ENCODE measurements at regions not wholly inside any gene's neighbourhood (a gene's known extent, or its start where the extent isn't known, plus 50 kb on each side); places are given as distances from the start of the nearest gene placed in this dataset.

- no peak for DNase-seq
These were observed 226.4 kb upstream of the HABP2 start for GRCh38 chr10:113326160-113327111.

- no peak for DNase-seq
These were observed 223.7 kb upstream of the HABP2 start for GRCh38 chr10:113329121-113329596.

DNA sequence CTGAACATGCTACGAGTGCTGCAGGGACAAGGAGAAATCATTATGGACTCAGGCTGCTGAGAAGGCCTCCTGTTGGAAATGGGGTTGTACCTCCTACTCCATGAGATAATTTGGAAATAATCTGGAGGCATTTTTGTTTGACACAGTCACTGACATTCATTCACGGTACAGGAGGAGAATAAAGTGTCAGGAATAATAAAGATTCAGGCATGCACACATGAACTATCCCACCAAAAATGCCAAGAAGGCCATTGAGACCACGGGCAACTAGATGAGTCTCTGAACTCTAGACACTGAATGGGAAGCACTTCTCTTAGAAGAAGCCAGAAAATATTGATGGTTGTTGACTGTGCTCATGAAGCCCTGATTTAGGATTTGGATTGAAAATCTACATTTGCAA lies 220.9 kb upstream of the HABP2 start:
- no peak for DNase-seq

DNA sequence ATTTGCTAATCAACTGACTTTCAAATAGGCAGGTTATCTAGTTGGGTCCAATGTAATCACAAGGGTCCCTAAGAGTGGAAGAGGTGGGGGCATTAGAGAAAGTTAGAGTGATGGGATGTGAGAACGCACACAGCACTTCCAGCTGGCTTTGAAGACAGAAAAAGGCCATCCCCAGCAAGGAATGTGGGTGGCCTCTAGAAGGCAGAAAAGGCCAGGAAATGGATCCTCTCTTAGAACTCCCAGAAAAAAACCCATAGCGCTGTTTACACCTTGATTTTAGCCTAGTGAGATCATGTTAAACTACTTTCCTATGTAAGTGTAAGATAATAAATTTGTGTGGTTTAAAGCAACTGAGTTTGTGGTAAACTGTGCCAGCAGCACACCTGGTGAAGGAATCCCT lies 219.5 kb upstream of the HABP2 start:
- no peak for DNase-seq

- DNase-seq = no peak
These were observed 217.3 kb upstream of the HABP2 start for GRCh38 chr10:113335592-113335991.

DNA sequence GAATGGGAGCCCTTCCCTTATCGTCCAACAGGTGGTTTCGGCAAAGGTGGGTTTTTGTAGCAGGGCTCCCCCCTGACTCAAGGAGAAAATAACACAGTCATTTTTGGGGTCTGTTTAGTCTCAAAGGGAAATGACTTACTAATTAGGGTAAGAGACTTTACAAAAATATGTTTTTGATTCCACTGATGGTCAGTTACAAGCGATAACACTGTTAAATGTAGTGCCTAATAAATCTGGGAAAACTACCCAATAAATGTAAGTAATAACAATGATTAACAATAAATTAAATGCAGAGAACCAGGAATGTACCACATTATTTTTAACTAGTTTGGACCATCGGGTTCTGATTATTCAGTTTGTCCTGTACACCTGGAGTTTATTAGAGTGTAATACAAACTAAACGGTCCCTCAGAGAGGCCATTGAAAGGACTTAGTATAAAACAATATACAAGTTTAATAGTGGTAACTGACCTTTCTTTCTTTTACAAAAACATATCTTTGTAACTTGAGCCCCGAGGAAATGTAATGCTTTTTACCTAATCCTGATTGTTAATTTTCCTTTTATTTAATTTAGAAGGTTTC lies 216.2 kb upstream of the HABP2 start:
- DNase-seq = no peak

GRCh38 chr10:113337142-113337541 lies 215.7 kb upstream of the HABP2 start:
- no peak for DNase-seq

- no peak for DNase-seq
These were observed 213.7 kb upstream of the HABP2 start for GRCh38 chr10:113339121-113339520.

GRCh38 chr10:113340282-113340681 lies 212.6 kb upstream of the HABP2 start:
- DNase-seq = no peak

GRCh38 chr10:113341138-113341537 lies 211.7 kb upstream of the HABP2 start:
- DNase-seq = no peak

DNA sequence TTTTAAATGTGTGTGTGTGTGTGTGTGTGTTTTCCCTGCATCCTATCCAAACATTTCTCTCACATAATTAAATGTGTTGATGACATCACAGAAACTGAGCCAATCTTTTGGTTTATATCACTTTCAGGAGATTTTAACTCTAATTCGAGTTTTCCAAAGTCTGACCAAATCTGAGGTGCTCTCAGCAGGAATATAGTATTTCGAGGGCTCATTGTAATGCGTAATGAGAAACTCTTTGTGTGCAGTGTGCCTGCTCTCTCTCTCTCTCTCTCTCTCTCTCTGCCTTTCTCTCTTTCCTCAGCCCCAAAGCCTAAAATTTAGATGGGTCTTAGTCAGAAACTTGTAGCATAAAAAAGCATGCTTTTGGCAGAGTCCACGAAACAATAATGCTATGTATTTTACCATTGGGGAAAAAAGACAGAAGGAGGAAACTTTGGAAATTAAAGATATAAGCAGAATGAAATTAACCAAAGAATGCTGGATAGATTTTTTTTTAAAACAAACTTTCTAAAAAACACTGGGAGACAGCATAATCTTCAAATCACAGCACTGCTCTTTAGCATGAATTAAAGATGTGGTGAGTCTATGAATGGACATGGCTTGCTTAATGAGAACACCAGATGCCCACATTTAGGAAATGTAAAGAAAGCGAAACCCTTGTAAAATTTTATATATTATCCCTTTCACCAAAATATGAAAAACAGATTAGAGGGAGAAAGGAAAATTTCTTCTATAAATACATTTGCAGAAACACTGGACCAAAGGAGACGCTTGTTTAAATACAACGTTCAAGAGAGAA lies 206.8 kb upstream of the HABP2 start:
- DNase-seq = no peak

DNA sequence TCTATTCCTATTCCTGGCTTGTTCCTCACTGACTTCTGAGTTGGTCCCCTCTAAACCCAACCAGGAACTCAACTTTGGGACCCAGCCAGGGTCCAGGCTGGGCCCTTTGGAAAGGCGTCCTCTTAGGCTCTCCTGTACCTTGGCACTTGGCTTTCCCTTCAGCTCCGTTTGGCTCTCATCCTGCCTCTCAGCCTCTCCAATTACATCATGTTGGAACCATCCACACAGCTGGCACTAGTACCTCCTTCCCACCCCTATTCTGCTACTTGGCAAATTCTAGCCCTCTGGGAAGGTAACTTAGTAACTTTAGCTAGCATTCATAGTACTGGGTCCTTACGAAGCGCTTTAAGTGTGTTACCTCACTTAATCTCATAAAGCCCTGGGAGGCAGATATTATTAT lies 205.3 kb upstream of the HABP2 start:
- no peak for DNase-seq

- DNase-seq = no peak
These were observed 204.2 kb upstream of the HABP2 start for GRCh38 chr10:113348694-113349093.

DNA sequence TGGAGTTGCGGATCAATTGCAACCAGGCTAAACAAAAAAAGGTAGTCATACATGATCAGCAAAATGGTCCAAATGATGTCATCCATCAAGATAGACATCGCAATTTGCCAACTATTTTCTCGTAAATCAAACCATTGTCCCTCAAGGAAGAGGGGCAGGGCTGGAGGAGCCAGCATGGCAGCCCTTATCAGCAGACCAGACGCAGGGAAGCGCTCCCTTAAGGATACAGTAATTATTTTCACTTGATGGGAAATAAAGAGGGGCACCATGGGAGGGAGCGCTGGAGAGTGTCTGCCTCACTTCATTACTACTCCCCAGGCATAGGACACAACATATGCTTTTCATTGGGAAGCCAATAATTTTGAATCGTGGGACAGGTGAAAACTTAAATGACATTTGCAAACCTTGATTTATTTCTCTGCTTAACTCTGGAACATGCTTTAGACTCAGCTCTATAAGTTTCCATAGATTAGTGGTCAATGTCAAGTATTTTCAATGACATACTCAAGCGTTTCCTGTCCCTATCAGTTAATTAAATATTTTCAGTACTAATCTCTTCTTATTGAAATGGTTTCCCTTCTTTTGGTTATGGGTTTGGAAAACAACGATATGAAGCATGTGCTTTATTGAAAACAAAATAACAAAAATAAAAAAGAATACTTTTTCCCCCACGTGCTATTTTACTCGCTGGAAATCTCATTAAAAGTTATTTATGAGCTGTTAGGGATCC lies 202.4 kb upstream of the HABP2 start:
- no peak for DNase-seq

GRCh38 chr10:113354711-113355110 lies 198.1 kb upstream of the HABP2 start:
- no peak for DNase-seq

DNA sequence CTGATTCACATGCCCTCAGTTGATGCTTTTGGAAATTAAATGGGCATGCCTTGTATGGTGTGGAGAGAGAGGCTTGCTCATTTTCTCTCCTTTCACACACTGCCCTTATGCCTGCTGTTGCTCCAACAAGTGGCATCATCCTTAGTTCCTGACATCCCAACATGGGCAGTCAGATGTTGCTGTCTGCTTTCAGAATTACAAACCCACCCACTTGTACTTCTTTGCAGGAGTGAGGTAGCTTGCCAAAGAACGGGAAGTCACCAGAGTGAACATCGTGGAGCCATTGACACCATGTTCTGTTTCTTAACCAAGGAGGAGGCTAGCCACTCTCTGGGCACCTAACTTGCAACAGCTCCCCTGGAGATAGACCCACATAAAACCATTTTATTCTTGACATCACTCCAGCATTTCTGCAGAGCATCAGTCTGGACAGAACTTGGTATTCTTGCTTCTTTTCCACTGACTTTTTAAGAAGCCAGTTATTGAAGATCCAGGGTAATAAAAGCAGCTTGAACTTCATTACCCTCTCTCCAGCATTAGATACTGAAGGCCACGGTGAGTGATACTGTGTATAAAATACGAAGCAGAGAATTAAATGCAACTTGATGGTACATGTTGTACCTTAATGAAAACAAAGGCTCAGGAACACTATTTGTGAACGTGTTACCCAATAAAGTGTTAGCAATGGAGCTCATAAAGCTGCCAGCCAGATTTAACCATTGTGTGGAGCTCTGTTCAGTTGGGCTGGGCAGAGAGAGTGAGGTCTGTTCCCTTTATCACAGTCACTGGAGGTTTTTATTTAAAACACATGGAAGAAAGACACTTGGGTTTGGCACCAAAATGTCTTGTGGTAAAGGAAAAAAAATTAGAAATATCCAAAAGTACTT lies 195.8 kb upstream of the HABP2 start:
- DNase-seq = no peak

- DNase-seq = no peak
These were observed 195.1 kb upstream of the HABP2 start for GRCh38 chr10:113357681-113358300.

DNA sequence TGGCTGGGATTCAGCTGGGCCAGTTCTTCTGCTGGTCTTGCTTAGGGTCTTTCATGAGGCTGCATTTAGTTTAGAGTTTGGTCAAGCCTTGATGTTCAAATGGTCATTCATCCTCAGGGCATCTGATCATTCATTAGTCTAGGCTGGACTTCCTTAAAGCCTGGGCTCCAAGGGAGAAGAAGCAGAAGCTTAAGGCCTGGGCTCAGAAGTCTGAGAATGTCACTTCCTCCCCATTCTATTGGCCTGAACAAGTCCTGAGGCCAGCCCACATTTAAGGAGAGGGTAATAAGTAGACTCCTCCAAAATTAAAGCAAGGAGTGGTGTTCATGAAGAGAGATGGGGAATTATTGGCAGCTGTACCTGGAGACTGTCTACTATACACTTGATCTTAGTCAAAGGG lies 193.2 kb upstream of the HABP2 start:
- no peak for DNase-seq

GRCh38 chr10:113360870-113361269 lies 192.0 kb upstream of the HABP2 start:
- DNase-seq = no peak

DNA sequence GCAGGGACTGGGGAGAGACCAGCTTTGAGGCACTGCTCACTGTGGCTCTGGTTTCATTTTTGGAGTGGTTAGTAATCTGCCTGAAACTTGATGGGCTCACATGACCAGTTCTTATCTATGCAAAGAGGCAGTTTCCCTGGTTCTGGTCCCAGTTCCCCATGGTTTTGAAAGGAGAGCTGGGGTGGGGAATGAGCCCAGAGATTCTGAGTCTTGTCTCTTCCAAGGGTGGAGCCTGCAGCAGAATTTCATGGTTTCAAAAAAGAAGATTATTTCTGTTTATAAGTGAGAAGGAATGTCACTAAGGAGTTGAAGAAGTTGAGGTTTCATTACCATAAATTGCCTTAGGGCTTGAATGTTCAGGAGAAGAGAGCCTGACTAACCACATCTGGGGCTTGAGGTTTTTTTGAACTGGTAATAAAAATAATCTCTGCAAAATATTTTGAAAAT lies 190.2 kb upstream of the HABP2 start:
- no peak for DNase-seq

DNA sequence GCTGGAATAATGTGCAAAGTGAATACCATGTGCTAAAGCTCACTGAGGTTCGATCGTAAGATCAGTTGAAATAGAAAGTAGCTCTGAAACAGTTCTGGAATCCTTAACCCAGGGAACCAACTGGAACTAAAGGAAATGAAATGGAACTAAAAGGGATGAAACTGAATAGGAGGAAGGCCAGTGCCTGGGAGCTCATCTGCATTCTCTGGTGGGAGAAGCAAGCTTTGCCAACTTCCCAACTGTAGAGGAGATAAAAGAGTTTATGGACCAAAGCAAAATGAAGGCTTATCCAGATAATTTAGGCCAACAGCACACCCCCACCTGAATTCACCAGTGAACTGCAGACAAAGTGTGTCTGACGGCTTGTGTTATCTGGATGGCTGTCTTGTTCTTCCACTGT lies 188.6 kb upstream of the HABP2 start:
- DNase-seq = no peak

Measured in activated CD4-positive, alpha-beta T cell treated with anti-CD3 and anti-CD28 coated beads for 4 hours (primary cell).